GM21529 (cell line): ENCODE measurements at regions not wholly inside any gene's neighbourhood (a gene's known extent, or its start where the extent isn't known, plus 50 kb on each side); places are given as distances from the start of the nearest gene placed in this dataset.

Source experiments
- ATAC-seq: cut with Tn5 transposase; IDR thresholded peaks from one replicate; pipeline ENCODE4 v1.9.1; 2021; ENCODE audit not compliant: unreplicated experiment

- ATAC-seq, result no peak
These were observed 526.8 kb upstream of the TBL1XR1 start for GRCh38 chr3:177724020-177724638.

GRCh38 chr3:177725165-177725564, 527.9 kb upstream of the TBL1XR1 start:
- ATAC-seq, result no peak

- ATAC-seq, result no peak
These were observed 529.5 kb upstream of the TBL1XR1 start for GRCh38 chr3:177726807-177727206.

- ATAC-seq, result no peak
These were observed 532.8 kb upstream of the TBL1XR1 start for GRCh38 chr3:177729956-177730681.

GRCh38 chr3:177730814-177731213, 533.5 kb upstream of the TBL1XR1 start:
- no peak for ATAC-seq

- ATAC-seq, result no peak
These were observed 534.5 kb upstream of the TBL1XR1 start for GRCh38 chr3:177731644-177732268.

GRCh38 chr3:177733233-177733632, 536.0 kb upstream of the TBL1XR1 start:
- ATAC-seq, result no peak

GRCh38 chr3:177733936-177734335, 536.7 kb upstream of the TBL1XR1 start:
- no peak for ATAC-seq

- no peak for ATAC-seq
These were observed 538.1 kb upstream of the TBL1XR1 start for GRCh38 chr3:177735431-177735830.

- ATAC-seq, result no peak
These were observed 542.2 kb upstream of the TBL1XR1 start for GRCh38 chr3:177739461-177739860.

- no peak for ATAC-seq
These were observed 543.0 kb upstream of the TBL1XR1 start for GRCh38 chr3:177740254-177740653.

- peak; percentile 60 for ATAC-seq
These were observed 545.0 kb upstream of the TBL1XR1 start for GRCh38 chr3:177742273-177742672.

- no peak for ATAC-seq
These were observed 546.0 kb upstream of the TBL1XR1 start for GRCh38 chr3:177743173-177743890.

GRCh38 chr3:177744873-177745606, 547.8 kb upstream of the TBL1XR1 start:
- no peak for ATAC-seq

- no peak for ATAC-seq
These were observed 548.3 kb upstream of the TBL1XR1 start for GRCh38 chr3:177745607-177746005.

GRCh38 chr3:177746337-177746933, 549.2 kb upstream of the TBL1XR1 start:
- no peak for ATAC-seq

GRCh38 chr3:177749836-177750235, 552.6 kb upstream of the TBL1XR1 start:
- ATAC-seq, result no peak

GRCh38 chr3:177750436-177750835, 553.2 kb upstream of the TBL1XR1 start:
- no peak for ATAC-seq

- ATAC-seq, result no peak
These were observed 554.5 kb upstream of the TBL1XR1 start for GRCh38 chr3:177751770-177752169.

- no peak for ATAC-seq
These were observed 555.5 kb upstream of the TBL1XR1 start for GRCh38 chr3:177752831-177753230.
